MCF 10A (cell line): ENCODE measurements at regions not wholly inside any gene's neighbourhood (a gene's known extent, or its start where the extent isn't known, plus 50 kb on each side); places are given as distances from the start of the nearest gene placed in this dataset.

ENCODE experiments used
- BruUV-seq: library from RNA; stranded (reverse); fragments of 400-500 nt; replicated peaks from 2 replicates; lab custom pipeline; 2021; lab: Mats Ljungman, UMichigan
- CTCF ChIA-PET: fragments of 300-600 bp; sonication (Branson Sonifier 250); formaldehyde crosslinking; extraction: SDS; loops from one replicate; lab custom pipeline; 2021; ENCODE audit warnings: antibody characterized with exemption, inconsistent platforms; lab: Yijun Ruan, JAX
- POLR2A ChIA-PET: fragments of 300-600, 350-650 bp; sonication (Branson Sonifier 250); formaldehyde crosslinking; extraction: SDS; loops from one replicate; lab custom pipeline; 2020; ENCODE audit warnings: antibody characterized with exemption, inconsistent platforms; lab: Yijun Ruan, JAX
- DNase-seq: peaks from one replicate; pipeline ENCODE4 v3.0.0-alpha.2; 2018; ENCODE audit not compliant: unreplicated experiment
- H3K27ac Mint-ChIP-seq: one replicate; pipeline ENCODE4 v1.8.0; 2022; ENCODE audit warnings: mild to moderate bottlenecking, low read depth, mixed read lengths; ENCODE audit not compliant: unreplicated experiment
- H3K27me3 Mint-ChIP-seq: one replicate; pipeline ENCODE4 v1.8.0; 2022; ENCODE audit warnings: mixed read lengths; ENCODE audit not compliant: insufficient read depth, unreplicated experiment
- H3K36me3 Mint-ChIP-seq: one replicate; pipeline ENCODE4 v1.8.0; 2022; ENCODE audit warnings: mild to moderate bottlenecking, moderate library complexity, mixed read lengths; ENCODE audit not compliant: insufficient read depth, unreplicated experiment
- H3K4me1 Mint-ChIP-seq: one replicate; pipeline ENCODE4 v1.8.0; 2022; ENCODE audit warnings: mixed read lengths; ENCODE audit not compliant: insufficient read depth, unreplicated experiment
- H3K4me3 Mint-ChIP-seq: one replicate; pipeline ENCODE4 v1.8.0; 2022; ENCODE audit warnings: mild to moderate bottlenecking, moderate library complexity, mixed read lengths; ENCODE audit not compliant: unreplicated experiment
- H3K9me3 Mint-ChIP-seq: one replicate; pipeline ENCODE4 v1.8.0; 2022; ENCODE audit warnings: mixed read lengths; ENCODE audit not compliant: unreplicated experiment
- intact Hi-C: fragments of 100-400 bp; cut with micrococcal nuclease; formaldehyde crosslinking; loops from 2 replicates; pipeline ENCODE4 v1.14.1; 2022
- TF ChIP-seq, protein P1 (sequence below): fragments of 200-600 bp; IDR thresholded peaks from one replicate; pipeline ENCODE4 v1.8.0; 2022; ENCODE audit warnings: antibody characterized with exemption, mild to moderate bottlenecking; ENCODE audit not compliant: unreplicated experiment

DNA sequence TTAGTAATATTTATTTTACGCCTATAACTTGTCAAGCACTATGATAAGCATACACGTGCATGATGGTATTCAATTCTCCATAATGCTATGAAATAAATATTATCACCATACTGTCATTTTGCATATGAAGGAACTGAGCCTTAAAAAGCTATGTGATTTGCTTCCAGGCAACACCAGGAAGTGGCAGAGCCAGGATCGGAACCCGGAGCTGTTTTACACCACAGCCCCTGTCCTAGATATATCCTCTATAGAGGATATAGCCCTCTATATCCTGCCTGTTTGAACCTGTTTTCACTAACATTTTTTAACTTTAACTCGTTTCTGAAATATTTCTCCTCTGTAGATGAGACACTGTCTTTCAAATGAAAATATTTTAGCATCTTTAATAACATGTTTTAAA is 690.0 kb downstream of the SATB2 start:
- Mint-ChIP-seq H3K36me3 (no peaks in the 10 kb centered on the region), H3K27me3 (peaks cover 92% of the 10 kb centered on the region), H3K27ac (no peak overlapping the region), H3K4me1 (no peaks in the 10 kb centered on the region), H3K4me3 (no peak overlapping the region), H3K9me3 (no peaks in the 10 kb centered on the region)
- TF ChIP-seq, protein P1, sequence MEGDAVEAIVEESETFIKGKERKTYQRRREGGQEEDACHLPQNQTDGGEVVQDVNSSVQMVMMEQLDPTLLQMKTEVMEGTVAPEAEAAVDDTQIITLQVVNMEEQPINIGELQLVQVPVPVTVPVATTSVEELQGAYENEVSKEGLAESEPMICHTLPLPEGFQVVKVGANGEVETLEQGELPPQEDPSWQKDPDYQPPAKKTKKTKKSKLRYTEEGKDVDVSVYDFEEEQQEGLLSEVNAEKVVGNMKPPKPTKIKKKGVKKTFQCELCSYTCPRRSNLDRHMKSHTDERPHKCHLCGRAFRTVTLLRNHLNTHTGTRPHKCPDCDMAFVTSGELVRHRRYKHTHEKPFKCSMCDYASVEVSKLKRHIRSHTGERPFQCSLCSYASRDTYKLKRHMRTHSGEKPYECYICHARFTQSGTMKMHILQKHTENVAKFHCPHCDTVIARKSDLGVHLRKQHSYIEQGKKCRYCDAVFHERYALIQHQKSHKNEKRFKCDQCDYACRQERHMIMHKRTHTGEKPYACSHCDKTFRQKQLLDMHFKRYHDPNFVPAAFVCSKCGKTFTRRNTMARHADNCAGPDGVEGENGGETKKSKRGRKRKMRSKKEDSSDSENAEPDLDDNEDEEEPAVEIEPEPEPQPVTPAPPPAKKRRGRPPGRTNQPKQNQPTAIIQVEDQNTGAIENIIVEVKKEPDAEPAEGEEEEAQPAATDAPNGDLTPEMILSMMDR: no peak
- ChIA-PET CTCF (no interaction called here), POLR2A (no interaction called here)
- DNase-seq: no peak
- intact Hi-C loops: no loop called here
- BruUV-seq: no TSS peak

DNA sequence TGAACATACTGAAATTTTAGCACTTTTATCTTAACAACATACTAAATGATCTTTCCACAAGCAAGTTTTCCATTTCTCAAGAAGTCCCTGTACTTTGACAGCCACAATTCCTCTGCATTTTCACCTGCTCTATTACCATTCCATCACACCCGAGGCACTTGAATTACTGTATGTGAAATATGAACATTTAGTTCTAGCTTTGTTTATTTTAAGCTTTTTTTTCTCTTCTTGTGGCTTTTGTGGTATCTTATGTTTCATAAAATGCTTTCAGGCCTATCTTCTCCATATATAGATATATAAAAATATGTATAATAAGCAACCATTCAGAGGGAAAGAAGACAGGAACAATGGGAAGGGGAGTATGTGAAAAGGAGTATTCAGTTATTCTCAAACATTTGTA is 693.9 kb downstream of the SATB2 start:
- no peaks in the 10 kb centered on the region for H3K4me1 Mint-ChIP-seq
- CTCF ChIA-PET: interaction anchor here (0.7 kb wide), 1 partner anchor 724 kb away, joined by 3 read pairs; no protein-coding TSS in a partner anchor
- TF ChIP-seq, protein P1: no peak
- no peak for DNase-seq
- intact Hi-C loops: no loop called here
- no peaks in the 10 kb centered on the region for H3K36me3 Mint-ChIP-seq
- H3K4me3 Mint-ChIP-seq: no peak overlapping the region
- H3K27me3 Mint-ChIP-seq: peaks cover 75% of the 10 kb centered on the region
- no peaks in the 10 kb centered on the region for H3K9me3 Mint-ChIP-seq
- no peak overlapping the region for H3K27ac Mint-ChIP-seq
- POLR2A ChIA-PET: no interaction called here
- BruUV-seq: no TSS peak

DNA sequence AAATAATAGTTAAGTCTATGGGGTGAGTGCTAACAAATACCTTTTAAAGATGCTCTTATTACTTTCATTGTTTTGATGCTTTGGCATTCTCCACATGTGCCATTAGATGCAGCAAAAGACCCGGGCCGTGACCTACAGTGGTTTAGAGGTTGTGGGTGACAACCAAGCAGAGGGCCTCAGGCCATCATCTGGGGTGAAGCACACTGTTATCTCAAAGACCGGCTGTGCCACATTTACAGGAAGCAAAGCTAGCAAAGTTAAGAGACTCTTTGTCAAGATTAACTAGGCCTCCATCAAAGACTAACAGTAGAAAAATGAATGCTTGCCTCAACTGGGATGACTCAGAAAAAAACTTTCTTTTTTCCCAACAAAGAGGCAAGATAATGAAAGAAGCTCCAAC is 695.3 kb downstream of the SATB2 start:
- Mint-ChIP-seq H3K27ac (no peak overlapping the region), H3K36me3 (no peaks in the 10 kb centered on the region), H3K4me3 (no peak overlapping the region), H3K4me1 (no peaks in the 10 kb centered on the region), H3K27me3 (peaks cover 65% of the 10 kb centered on the region), H3K9me3 (no peaks in the 10 kb centered on the region)
- ChIA-PET CTCF (interaction anchor here (1.3 kb wide), 1 partner anchor 14 kb away, joined by 3 read pairs; no protein-coding TSS in a partner anchor), POLR2A (no interaction called here)
- BruUV-seq: no TSS peak
- TF ChIP-seq, protein P1: no peak
- intact Hi-C loops: no loop called here
- DNase-seq: no peak

DNA sequence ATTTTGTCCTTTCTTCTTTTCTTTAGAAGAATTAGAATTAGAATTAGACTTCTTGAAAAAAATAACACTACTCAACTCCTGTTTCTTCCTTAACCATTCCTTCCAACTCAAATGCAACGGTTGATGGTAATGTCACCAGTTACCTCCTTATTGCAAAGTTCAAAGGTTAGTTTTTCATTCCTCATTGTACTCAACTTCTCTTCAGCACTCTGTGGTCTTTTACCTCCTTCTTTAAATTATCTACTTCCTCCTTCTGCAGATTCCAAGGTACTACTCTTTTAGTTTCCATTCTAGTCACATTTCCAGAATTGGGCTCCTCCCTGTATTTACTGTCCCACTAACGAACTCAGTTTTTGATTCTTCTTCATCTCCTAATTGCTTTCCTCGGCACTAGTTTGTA is 700.7 kb downstream of the SATB2 start:
- no TSS peak for BruUV-seq
- ChIA-PET POLR2A (no interaction called here), CTCF (no interaction called here)
- no peaks in the 10 kb centered on the region for H3K9me3 Mint-ChIP-seq
- H3K4me1 Mint-ChIP-seq: no peaks in the 10 kb centered on the region
- peaks cover 55% of the 10 kb centered on the region for H3K27me3 Mint-ChIP-seq
- H3K36me3 Mint-ChIP-seq: no peaks in the 10 kb centered on the region
- no peak overlapping the region for H3K27ac Mint-ChIP-seq
- intact Hi-C loops: no loop called here
- TF ChIP-seq, protein P1: no peak
- DNase-seq: no peak
- no peak overlapping the region for H3K4me3 Mint-ChIP-seq
